OCI-LY1 (cell line): ENCODE measurements at regions not wholly inside any gene's neighbourhood (a gene's known extent, or its start where the extent isn't known, plus 50 kb on each side); places are given as distances from the start of the nearest gene placed in this dataset.

Experiments used
- H2AFZ ChIP-seq: fragments of 200-600 bp; sonication (generic), shearing (Covaris generic); 2 replicates; pipeline ENCODE4 v1.6.0; 2014; ENCODE audit warnings: antibody characterized with exemption, mild to moderate bottlenecking, low read length
- H3F3A ChIP-seq: fragments of 200-600 bp; sonication (generic), shearing (Covaris generic); 2 replicates; pipeline ENCODE4 v1.6.0; 2014; ENCODE audit warnings: mild to moderate bottlenecking, antibody characterized with exemption, low read length, moderate library complexity; ENCODE audit not compliant: insufficient read depth
- H3K27ac ChIP-seq: fragments of 200-600 bp; sonication (generic); 2 replicates; pipeline ENCODE4 v1.5.1; 2014; ENCODE audit warnings: low read length, mixed run types, mild to moderate bottlenecking, low read depth; ENCODE audit not compliant: poor library complexity, severe bottlenecking
- H3K27me3 ChIP-seq: fragments of 200-600 bp; sonication (generic); 2 replicates; pipeline ENCODE4 v1.6.0; 2014; ENCODE audit warnings: antibody characterized with exemption, mild to moderate bottlenecking, low read length, moderate library complexity; ENCODE audit not compliant: insufficient read depth
- H3K36me3 ChIP-seq: fragments of 200-600 bp; sonication (generic); 2 replicates; pipeline ENCODE4 v1.6.1; 2014; ENCODE audit warnings: mild to moderate bottlenecking, antibody characterized with exemption, low read length, moderate library complexity, mixed read lengths; ENCODE audit not compliant: insufficient read depth
- H3K4me1 ChIP-seq: fragments of 200-600 bp; sonication (generic); 2 replicates; pipeline ENCODE4 v1.5.1; 2014; ENCODE audit warnings: mild to moderate bottlenecking, low read length, moderate library complexity; ENCODE audit not compliant: insufficient read depth, severe bottlenecking
- H3K4me2 ChIP-seq: fragments of 200-600 bp; sonication (generic), shearing (Covaris generic); 2 replicates; pipeline ENCODE4 v1.6.1; 2014; ENCODE audit warnings: low read length
- H3K4me3 ChIP-seq: fragments of 200-600 bp; sonication (generic); 2 replicates; pipeline ENCODE4 v1.5.1; 2014; ENCODE audit warnings: low read length, low read depth, mild to moderate bottlenecking, mixed read lengths; ENCODE audit not compliant: poor library complexity, severe bottlenecking
- H3K79me2 ChIP-seq: fragments of 200-600 bp; shearing (Covaris generic); 2 replicates; pipeline ENCODE4 v1.6.1; 2016; ENCODE audit warnings: mixed run types, low read length, mixed read lengths; ENCODE audit not compliant: insufficient read depth
- H3K9ac ChIP-seq: fragments of 200-600 bp; sonication (generic), shearing (Covaris generic); 2 replicates; pipeline ENCODE4 v1.6.1; 2014; ENCODE audit warnings: mild to moderate bottlenecking, low read length, mixed read lengths
- H3K9me2 ChIP-seq: fragments of 200-600 bp; sonication (generic), shearing (Covaris generic); 2 replicates; pipeline ENCODE4 v1.6.1; 2014; ENCODE audit warnings: low read depth, mild to moderate bottlenecking, low read length, mixed read lengths
- H3K9me3 ChIP-seq: fragments of 200-600 bp; shearing (Covaris generic); 2 replicates; pipeline ENCODE4 v1.6.1; 2014; ENCODE audit warnings: low read length, mixed read lengths
- H4K20me1 ChIP-seq: fragments of 200-600 bp; sonication (generic), shearing (Covaris generic); 2 replicates; pipeline ENCODE4 v1.6.0; 2016; ENCODE audit warnings: mild to moderate bottlenecking, low read length; ENCODE audit not compliant: insufficient read depth
- CTCF ChIP-seq: fragments of 200-600 bp; sonication (generic), shearing (Covaris generic); IDR thresholded peaks from 2 replicates; pipeline ENCODE4 v1.5.1; 2017; ENCODE audit warnings: mild to moderate bottlenecking, antibody characterized with exemption, low read length, moderate library complexity, mixed read lengths
- EZH2 ChIP-seq: fragments of 200-600 bp; sonication (generic), shearing (Covaris generic); IDR thresholded peaks from 2 replicates; pipeline ENCODE4 v1.8.0; 2017; ENCODE audit warnings: borderline replicate concordance, mixed run types, mild to moderate bottlenecking, antibody characterized with exemption, low read length, moderate library complexity, mixed read lengths

DNA sequence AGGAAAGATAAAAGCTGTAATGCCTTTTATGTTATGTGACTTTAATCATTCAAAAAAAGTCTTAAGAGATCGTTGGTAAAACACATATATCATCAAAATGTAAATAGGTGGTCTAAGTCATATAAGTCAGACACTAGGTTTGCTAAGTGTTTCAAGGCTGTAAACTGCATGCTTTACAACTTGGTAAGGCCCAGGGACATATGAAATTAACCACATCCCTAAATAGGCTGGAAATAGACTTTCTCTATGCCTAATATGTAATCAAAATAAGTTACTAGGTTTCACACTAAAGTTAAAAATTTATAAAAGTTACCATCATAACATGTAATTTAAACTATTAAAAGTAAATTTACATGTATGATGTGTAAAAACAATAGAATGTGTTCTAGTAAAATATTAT is 946.3 kb upstream of the LRATD1 start:
- Histone ChIP-seq H3K36me3 (no peaks in the 10 kb centered on the region), H3K4me3 (no peak overlapping the region), H3K27me3 (no peaks in the 10 kb centered on the region), H2AFZ (no peak overlapping the region), H4K20me1 (no peaks in the 10 kb centered on the region), H3K9me2 (no peaks in the 10 kb centered on the region), H3K4me1 (no peaks in the 10 kb centered on the region), H3K9me3 (no peaks in the 10 kb centered on the region), H3K9ac (no peak overlapping the region), H3K79me2 (no peaks in the 10 kb centered on the region), H3F3A (no peaks in the 10 kb centered on the region), H3K27ac (no peak overlapping the region), H3K4me2 (no peak overlapping the region)
- TF ChIP-seq EZH2 (no peak), CTCF (no peak)

DNA sequence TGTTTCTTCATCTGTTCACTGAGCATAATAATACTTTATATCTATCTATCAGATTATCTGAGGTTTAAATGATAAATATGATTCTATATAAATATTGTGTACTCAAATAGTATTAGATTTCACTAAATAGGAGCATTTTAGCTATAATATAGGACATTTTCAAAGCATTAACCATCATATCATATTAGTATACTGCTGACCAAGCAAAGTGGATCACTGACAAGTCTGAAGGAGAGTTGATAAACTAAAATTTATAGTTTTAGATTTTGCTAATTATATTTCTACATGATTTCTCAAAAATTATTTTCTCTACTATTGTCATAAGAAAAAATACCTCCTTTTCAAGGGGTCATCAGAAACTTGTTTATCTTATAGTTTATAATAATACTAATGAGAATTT is 937.8 kb upstream of the LRATD1 start:
- Histone ChIP-seq H4K20me1 (no peaks in the 10 kb centered on the region), H2AFZ (no peak overlapping the region), H3K79me2 (no peaks in the 10 kb centered on the region)

DNA sequence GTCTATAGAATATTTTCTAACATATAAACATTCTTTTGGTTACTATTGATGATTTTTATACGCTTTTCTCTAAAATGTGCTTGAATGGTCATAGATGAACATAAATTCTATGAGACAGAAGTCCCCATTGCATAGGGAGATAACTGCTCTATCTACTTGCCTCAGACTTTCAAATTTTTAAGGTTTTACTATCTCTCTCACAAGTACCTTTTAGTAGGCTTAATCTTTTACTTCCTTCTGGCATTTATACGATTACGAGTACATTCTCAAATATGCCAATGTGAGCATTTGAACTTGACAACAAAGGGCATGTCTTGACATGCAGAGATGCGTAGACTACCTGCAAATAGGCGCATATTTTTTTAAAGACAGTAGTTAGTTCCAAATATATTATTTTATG is 935.9 kb upstream of the LRATD1 start:
- Histone ChIP-seq H3K4me3 (no peak overlapping the region), H3K9ac (no peak overlapping the region), H3K27me3 (no peaks in the 10 kb centered on the region), H3K9me2 (no peaks in the 10 kb centered on the region), H4K20me1 (no peaks in the 10 kb centered on the region), H3K36me3 (no peaks in the 10 kb centered on the region), H3F3A (no peaks in the 10 kb centered on the region), H3K4me2 (no peak overlapping the region), H2AFZ (no peak overlapping the region), H3K4me1 (no peaks in the 10 kb centered on the region), H3K27ac (no peak overlapping the region), H3K79me2 (no peaks in the 10 kb centered on the region), H3K9me3 (no peaks in the 10 kb centered on the region)
- TF ChIP-seq CTCF, result no peak
- TF ChIP-seq EZH2, result no peak

More for the DNA sequence above, 937.8 kb upstream of the LRATD1 start:
- Histone ChIP-seq H3K27ac (no peak overlapping the region), H3K9me3 (no peaks in the 10 kb centered on the region), H3K9me2 (no peaks in the 10 kb centered on the region), H3F3A (no peaks in the 10 kb centered on the region), H3K4me2 (no peak overlapping the region), H3K27me3 (no peaks in the 10 kb centered on the region), H3K4me1 (no peaks in the 10 kb centered on the region), H3K4me3 (no peak overlapping the region), H3K9ac (no peak overlapping the region), H3K36me3 (no peaks in the 10 kb centered on the region)
- TF ChIP-seq EZH2 (no peak), CTCF (no peak)
